ENCODE measurements at regions not wholly inside any gene's neighbourhood (a gene's known extent, or its start where the extent isn't known, plus 50 kb on each side); places are given as distances from the start of the nearest gene placed in this dataset.

GRCh38 chr22:47422736-47423135 lies 660.3 kb downstream of the TBC1D22A start:
- Histone ChIP-seq H3K27ac (ENCODE audit: low read length) (no peak overlapping the region), H3K4me3 (ENCODE audit: low read length) (no peak overlapping the region), H4K20me1 (ENCODE audit: insufficient read depth, low read depth, low read length) (no peaks in the 10 kb centered on the region), H3K79me2 (ENCODE audit: low read length) (no peaks in the 10 kb centered on the region), H3K36me3 (ENCODE audit: insufficient read depth, low read length) (no peaks in the 10 kb centered on the region), H3K4me1 (ENCODE audit: low read length) (no peaks in the 10 kb centered on the region), H3K9me2 (replicated peaks; ENCODE audit: insufficient read depth, low read length) (no peaks in the 10 kb centered on the region), H3K9me3 (ENCODE audit: low read length) (no peaks in the 10 kb centered on the region), H3K27me3 (ENCODE audit: low read length) (peaks cover 3% of the 10 kb centered on the region; the same call in 1 of the 2 replicates), H3K9ac (ENCODE audit: low read length) (no peak overlapping the region), H3K4me2 (ENCODE audit: low read depth, low read length, poor library complexity, severe bottlenecking) (no peak overlapping the region), H2AFZ (ENCODE audit: low read length) (no peak overlapping the region)
- no peak for DNase-seq

- no peaks in the 10 kb centered on the region for H3K79me2 ChIP-seq (ENCODE audit: low read length)
- H3K9ac ChIP-seq (ENCODE audit: low read length): no peak overlapping the region
- H3K4me1 ChIP-seq (ENCODE audit: low read length): no peaks in the 10 kb centered on the region
- no peak overlapping the region for H3K4me2 ChIP-seq (ENCODE audit: low read depth, low read length, poor library complexity, severe bottlenecking)
- H3K9me3 ChIP-seq (ENCODE audit: low read length): no peaks in the 10 kb centered on the region
- no peak overlapping the region for H3K4me3 ChIP-seq (ENCODE audit: low read length)
- no peaks in the 10 kb centered on the region for H4K20me1 ChIP-seq (ENCODE audit: insufficient read depth, low read depth, low read length)
- H3K9me2 ChIP-seq (replicated peaks; ENCODE audit: insufficient read depth, low read length): no peaks in the 10 kb centered on the region
- peaks cover 3% of the 10 kb centered on the region; the same call in 1 of the 2 replicates for H3K27me3 ChIP-seq (ENCODE audit: low read length)
- H2AFZ ChIP-seq (ENCODE audit: low read length): no peak overlapping the region
- H3K36me3 ChIP-seq (ENCODE audit: insufficient read depth, low read length): no peaks in the 10 kb centered on the region
- DNase-seq: no peak
- no peak overlapping the region for H3K27ac ChIP-seq (ENCODE audit: low read length)
Observed at GRCh38 chr22:47421846-47422245, 659.4 kb downstream of the TBC1D22A start.

GRCh38 chr22:47420211-47420610 lies 657.8 kb downstream of the TBC1D22A start:
- Histone ChIP-seq H2AFZ (ENCODE audit: low read length) (no peak overlapping the region), H3K4me3 (ENCODE audit: low read length) (no peak overlapping the region), H3K9me3 (ENCODE audit: low read length) (no peaks in the 10 kb centered on the region), H3K9ac (ENCODE audit: low read length) (no peak overlapping the region), H4K20me1 (ENCODE audit: insufficient read depth, low read depth, low read length) (no peaks in the 10 kb centered on the region), H3K9me2 (replicated peaks; ENCODE audit: insufficient read depth, low read length) (no peaks in the 10 kb centered on the region), H3K36me3 (ENCODE audit: insufficient read depth, low read length) (no peaks in the 10 kb centered on the region), H3K4me2 (ENCODE audit: low read depth, low read length, poor library complexity, severe bottlenecking) (no peak overlapping the region), H3K27me3 (ENCODE audit: low read length) (no peaks in the 10 kb centered on the region), H3K4me1 (ENCODE audit: low read length) (no peaks in the 10 kb centered on the region), H3K79me2 (ENCODE audit: low read length) (no peaks in the 10 kb centered on the region), H3K27ac (ENCODE audit: low read length) (no peak overlapping the region)
- DNase-seq: no peak

GRCh38 chr22:47419239-47419638 lies 656.8 kb downstream of the TBC1D22A start:
- no peaks in the 10 kb centered on the region for H3K79me2 ChIP-seq (ENCODE audit: low read length)
- no peaks in the 10 kb centered on the region for H3K27me3 ChIP-seq (ENCODE audit: low read length)

GRCh38 chr22:47417699-47418098 lies 655.2 kb downstream of the TBC1D22A start:
- Histone ChIP-seq H3K79me2 (ENCODE audit: low read length) (no peaks in the 10 kb centered on the region), H3K27me3 (ENCODE audit: low read length) (no peaks in the 10 kb centered on the region), H3K36me3 (ENCODE audit: insufficient read depth, low read length) (no peaks in the 10 kb centered on the region), H3K4me3 (ENCODE audit: low read length) (no peak overlapping the region), H3K9ac (ENCODE audit: low read length) (no peak overlapping the region), H3K9me3 (ENCODE audit: low read length) (no peaks in the 10 kb centered on the region), H4K20me1 (ENCODE audit: insufficient read depth, low read depth, low read length) (no peaks in the 10 kb centered on the region), H2AFZ (ENCODE audit: low read length) (no peak overlapping the region), H3K4me1 (ENCODE audit: low read length) (no peaks in the 10 kb centered on the region), H3K27ac (ENCODE audit: low read length) (no peak overlapping the region), H3K9me2 (replicated peaks; ENCODE audit: insufficient read depth, low read length) (no peaks in the 10 kb centered on the region), H3K4me2 (ENCODE audit: low read depth, low read length, poor library complexity, severe bottlenecking) (no peak overlapping the region)
- no peak for DNase-seq

More at GRCh38 chr22:47419239-47419638, 656.8 kb downstream of the TBC1D22A start:
- Histone ChIP-seq H3K36me3 (ENCODE audit: insufficient read depth, low read length) (no peaks in the 10 kb centered on the region), H3K9me2 (replicated peaks; ENCODE audit: insufficient read depth, low read length) (no peaks in the 10 kb centered on the region), H3K9me3 (ENCODE audit: low read length) (no peaks in the 10 kb centered on the region), H3K4me1 (ENCODE audit: low read length) (no peaks in the 10 kb centered on the region), H3K27ac (ENCODE audit: low read length) (no peak overlapping the region), H4K20me1 (ENCODE audit: insufficient read depth, low read depth, low read length) (no peaks in the 10 kb centered on the region), H3K9ac (ENCODE audit: low read length) (no peak overlapping the region), H3K4me2 (ENCODE audit: low read depth, low read length, poor library complexity, severe bottlenecking) (no peak overlapping the region), H2AFZ (ENCODE audit: low read length) (no peak overlapping the region), H3K4me3 (ENCODE audit: low read length) (no peak overlapping the region)
- DNase-seq: no peak

GRCh38 chr22:47411006-47411405 lies 648.6 kb downstream of the TBC1D22A start:
- no peak overlapping the region for H3K4me2 ChIP-seq (ENCODE audit: low read depth, low read length, poor library complexity, severe bottlenecking)
- H3K9me3 ChIP-seq (ENCODE audit: low read length): no peaks in the 10 kb centered on the region
- no peak for DNase-seq
- H4K20me1 ChIP-seq (ENCODE audit: insufficient read depth, low read depth, low read length): no peaks in the 10 kb centered on the region
- H3K4me3 ChIP-seq (ENCODE audit: low read length): no peak overlapping the region
- no peaks in the 10 kb centered on the region for H3K4me1 ChIP-seq (ENCODE audit: low read length)
- H3K36me3 ChIP-seq (ENCODE audit: insufficient read depth, low read length): no peaks in the 10 kb centered on the region
- no peak overlapping the region for H3K27ac ChIP-seq (ENCODE audit: low read length)
- H3K79me2 ChIP-seq (ENCODE audit: low read length): no peaks in the 10 kb centered on the region
- H3K27me3 ChIP-seq (ENCODE audit: low read length): no peaks in the 10 kb centered on the region
- H3K9me2 ChIP-seq (replicated peaks; ENCODE audit: insufficient read depth, low read length): no peaks in the 10 kb centered on the region
- no peak overlapping the region for H3K9ac ChIP-seq (ENCODE audit: low read length)
- H2AFZ ChIP-seq (ENCODE audit: low read length): no peak overlapping the region

GRCh38 chr22:47409539-47410275 lies 647.3 kb downstream of the TBC1D22A start:
- H3K79me2 ChIP-seq (ENCODE audit: low read length): no peaks in the 10 kb centered on the region
- no peaks in the 10 kb centered on the region for H3K36me3 ChIP-seq (ENCODE audit: insufficient read depth, low read length)
- no peak overlapping the region for H3K4me2 ChIP-seq (ENCODE audit: low read depth, low read length, poor library complexity, severe bottlenecking)
- no peaks in the 10 kb centered on the region for H3K4me1 ChIP-seq (ENCODE audit: low read length)
- H3K27ac ChIP-seq (ENCODE audit: low read length): no peak overlapping the region
- no peaks in the 10 kb centered on the region for H3K9me2 ChIP-seq (replicated peaks; ENCODE audit: insufficient read depth, low read length)
- no peak overlapping the region for H3K4me3 ChIP-seq (ENCODE audit: low read length)
- no peak for DNase-seq
- H2AFZ ChIP-seq (ENCODE audit: low read length): no peak overlapping the region
- no peak overlapping the region for H3K9ac ChIP-seq (ENCODE audit: low read length)
- no peaks in the 10 kb centered on the region for H3K9me3 ChIP-seq (ENCODE audit: low read length)
- H4K20me1 ChIP-seq (ENCODE audit: insufficient read depth, low read depth, low read length): no peaks in the 10 kb centered on the region
- H3K27me3 ChIP-seq (ENCODE audit: low read length): no peaks in the 10 kb centered on the region

- no peaks in the 10 kb centered on the region for H4K20me1 ChIP-seq (ENCODE audit: insufficient read depth, low read depth, low read length)
- no peak overlapping the region for H3K4me2 ChIP-seq (ENCODE audit: low read depth, low read length, poor library complexity, severe bottlenecking)
- no peaks in the 10 kb centered on the region for H3K79me2 ChIP-seq (ENCODE audit: low read length)
- no peak overlapping the region for H2AFZ ChIP-seq (ENCODE audit: low read length)
- DNase-seq: no peak
- no peaks in the 10 kb centered on the region for H3K9me2 ChIP-seq (replicated peaks; ENCODE audit: insufficient read depth, low read length)
- H3K27me3 ChIP-seq (ENCODE audit: low read length): no peaks in the 10 kb centered on the region
- H3K9me3 ChIP-seq (ENCODE audit: low read length): no peaks in the 10 kb centered on the region
- no peak overlapping the region for H3K9ac ChIP-seq (ENCODE audit: low read length)
- no peak overlapping the region for H3K27ac ChIP-seq (ENCODE audit: low read length)
- no peaks in the 10 kb centered on the region for H3K36me3 ChIP-seq (ENCODE audit: insufficient read depth, low read length)
- no peaks in the 10 kb centered on the region for H3K4me1 ChIP-seq (ENCODE audit: low read length)
- H3K4me3 ChIP-seq (ENCODE audit: low read length): no peak overlapping the region
Observed at GRCh38 chr22:47408409-47408808, 646.0 kb downstream of the TBC1D22A start.

Measured in Karpas-422 (cell line).